Esophagus squamous epithelium (tissue), 5 donors: ENCODE measurements at regions not wholly inside any gene's neighbourhood (a gene's known extent, or its start where the extent isn't known, plus 50 kb on each side); places are given as distances from the start of the nearest gene placed in this dataset.
A peak's percentile ranks its signal among the peaks of the same experiment; 100 is the strongest.

ENCODE experiments used
- DNase-seq: peaks from one replicate; lab custom pipeline; 2025; lab: John Stamatoyannopoulos, UW
- H3K27ac ChIP-seq, 4 donors: fragments of 200-600 bp; sonication (generic); one replicate each; pipeline ENCODE4 v1.5.1; 2016 to 2019; ENCODE audit warnings: mild to moderate bottlenecking in 1 of 4
- H3K27me3 ChIP-seq, 4 donors: fragments of 200-600 bp; sonication (generic); 1 replicate in 3 of 4; 2 replicates in 1 of 4; pipeline versions ENCODE4 v1.5.1 to v1.6.0; 2017 to 2021; ENCODE audit warnings: antibody characterized with exemption in 1 of 4
- H3K36me3 ChIP-seq, 3 donors: fragments of 200-600 bp; sonication (generic); one replicate each; pipeline ENCODE4 v1.5.1; 2016 to 2019
- H3K4me1 ChIP-seq, 3 donors: fragments of 200-600 bp; sonication (generic); one replicate each; pipeline ENCODE4 v1.5.1; 2017 to 2019
- H3K4me3 ChIP-seq, 4 donors: fragments of 200-600 bp; sonication (generic); 1 replicate in 3 of 4; 2 replicates in 1 of 4; pipeline ENCODE4 v1.5.1; 2016 to 2019; ENCODE audit warnings: mild to moderate bottlenecking in 2 of 4, moderate library complexity in 1 of 4
- H3K9me3 ChIP-seq, 3 donors: fragments of 200-600 bp; sonication (generic); one replicate each; pipeline ENCODE4 v1.5.1; 2016 to 2019
- CTCF ChIP-seq, 6 experiments: fragments of 450-650 bp in 4 of 6; fragments of 200-600 bp in 2 of 6; sonication (generic) in 2 of 6; IDR thresholded peaks; one replicate each; pipeline ENCODE4 v1.5.1; 2016 to 2019; ENCODE audit warnings: antibody characterized with exemption in 6 of 6, mild to moderate bottlenecking in 4 of 6, moderate library complexity in 4 of 6
- POLR2A ChIP-seq, 4 donors: fragments of 450-650 bp; IDR thresholded peaks; one replicate each; pipeline ENCODE4 v1.6.1; 2017; ENCODE audit warnings: antibody characterized with exemption in 4 of 4, mild to moderate bottlenecking in 4 of 4, moderate library complexity in 3 of 4
- WGBS, 2 donors: methylation state at CpG; one replicate each; pipeline ENCODE4 v1.1.5; 2018; 5-methylcytosine and 5-hydroxymethylcytosine counted together
- intact Hi-C: fragments of 100-400 bp; cut with DNase I; formaldehyde crosslinking; loops from one replicate; pipeline ENCODE4 v1.15.0; 2022
- donor health status: DM: yes; HTN: yes; CAD: no.

DNA sequence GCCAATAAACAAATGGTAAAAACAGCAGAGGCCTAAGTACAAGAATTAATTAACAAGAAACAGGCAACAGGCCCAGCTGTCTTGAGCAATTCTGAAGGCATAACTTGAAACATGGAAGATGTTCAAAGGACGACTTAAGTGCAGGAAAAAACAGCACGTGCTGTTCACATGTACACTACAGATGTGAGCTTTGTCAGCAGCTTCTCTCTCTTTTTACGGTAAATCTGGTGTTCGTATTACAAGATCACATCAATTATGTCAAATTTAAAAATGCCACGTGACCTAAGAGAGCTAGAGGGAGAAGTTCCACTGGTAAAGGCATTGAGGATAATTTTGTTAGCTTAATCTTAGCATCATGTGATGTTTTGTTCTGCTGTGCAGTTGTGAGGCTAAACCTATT lies 281.1 kb downstream of the PSAT1 start:
- no peak overlapping the region for H3K4me3 ChIP-seq
- no peak for DNase-seq
- no peaks in the 10 kb centered on the region for H3K36me3 ChIP-seq
- H3K27ac ChIP-seq: peak overlapping the region in 1 of 4 donors; percentile 15
- TF ChIP-seq CTCF (IDR thresholded peaks at IDR 0.05): no peak
- no peak for TF ChIP-seq POLR2A (IDR thresholded peaks at IDR 0.05)
- no peaks in the 10 kb centered on the region for H3K9me3 ChIP-seq
- H3K4me1 ChIP-seq: peaks cover 0 to 34% (median 0%) of the 10 kb centered on the region in 3 donors
- intact Hi-C loops: no loop called here
- WGBS, 2 donors: 74 to 79% methylated on average over 5 of the region's 5 CpGs
- no peaks in the 10 kb centered on the region for H3K27me3 ChIP-seq

GRCh38 chr9:78582821-78583220 lies 285.9 kb downstream of the PSAT1 start:
- H3K4me3 ChIP-seq: no peak overlapping the region
- H3K27me3 ChIP-seq: no peaks in the 10 kb centered on the region
- TF ChIP-seq CTCF (IDR thresholded peaks at IDR 0.05): no peak
- no peak for TF ChIP-seq POLR2A (IDR thresholded peaks at IDR 0.05)
- H3K36me3 ChIP-seq: no peaks in the 10 kb centered on the region
- H3K4me1 ChIP-seq: peaks cover 0 to 7% (median 0%) of the 10 kb centered on the region in 3 donors
- DNase-seq: no peak
- intact Hi-C loops: no loop called here
- H3K9me3 ChIP-seq: no peaks in the 10 kb centered on the region
- WGBS, 2 donors: 67 to 81% methylated on average over 5 of the region's 5 CpGs
- H3K27ac ChIP-seq: no peak overlapping the region

GRCh38 chr9:78584589-78584988 lies 287.7 kb downstream of the PSAT1 start:
- Histone ChIP-seq H3K9me3 (no peaks in the 10 kb centered on the region), H3K27ac (no peak overlapping the region), H3K36me3 (no peaks in the 10 kb centered on the region), H3K27me3 (no peaks in the 10 kb centered on the region), H3K4me1 (no peaks in the 10 kb centered on the region), H3K4me3 (no peak overlapping the region)
- WGBS, 2 donors: 71 to 93% methylated on average over 1 of the region's 1 CpG
- no peak for DNase-seq
- TF ChIP-seq POLR2A (IDR thresholded peaks at IDR 0.05) (no peak), CTCF (IDR thresholded peaks at IDR 0.05) (no peak)
- intact Hi-C loops: no loop called here

DNA sequence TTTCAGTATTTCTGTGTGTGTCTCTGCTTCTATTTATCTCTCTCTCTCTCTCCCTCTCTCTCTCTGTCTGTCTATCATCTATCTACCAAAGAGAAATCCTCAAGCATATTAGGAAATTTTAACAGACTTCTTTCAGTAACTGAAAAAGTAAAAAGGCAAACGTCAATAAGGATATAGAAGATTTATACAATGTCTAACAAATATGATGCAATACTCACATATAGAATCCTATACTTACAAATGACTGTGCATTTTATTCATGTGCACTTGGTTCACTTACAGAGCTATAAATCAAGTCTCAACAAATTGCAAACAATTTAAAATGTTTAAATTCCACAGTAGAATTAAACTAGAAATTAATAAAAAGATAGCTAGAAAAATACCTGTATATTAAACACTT lies 289.0 kb downstream of the PSAT1 start:
- no peak overlapping the region for H3K4me3 ChIP-seq
- H3K4me1 ChIP-seq: no peaks in the 10 kb centered on the region
- intact Hi-C loops: no loop called here
- H3K36me3 ChIP-seq: no peaks in the 10 kb centered on the region
- H3K27me3 ChIP-seq: no peaks in the 10 kb centered on the region
- DNase-seq: no peak
- WGBS, 2 donors: 29 to 68% methylated on average over 1 of the region's 1 CpG
- H3K9me3 ChIP-seq: no peaks in the 10 kb centered on the region
- H3K27ac ChIP-seq: no peak overlapping the region
- no peak for TF ChIP-seq POLR2A (IDR thresholded peaks at IDR 0.05)
- TF ChIP-seq CTCF (IDR thresholded peaks at IDR 0.05): no peak

- no peak for TF ChIP-seq CTCF (IDR thresholded peaks at IDR 0.05)
- no peak for TF ChIP-seq POLR2A (IDR thresholded peaks at IDR 0.05)
- no peak overlapping the region for H3K27ac ChIP-seq
- H3K36me3 ChIP-seq: no peaks in the 10 kb centered on the region
- H3K9me3 ChIP-seq: no peaks in the 10 kb centered on the region
- H3K4me3 ChIP-seq: no peak overlapping the region
- DNase-seq: no peak
- H3K4me1 ChIP-seq: no peaks in the 10 kb centered on the region
- intact Hi-C loops: no loop called here
- WGBS, 2 donors: 29 to 38% methylated on average over 1 of the region's 1 CpG
- H3K27me3 ChIP-seq: peaks cover 0 to 3% (median 0%) of the 10 kb centered on the region in 4 donors
These were observed 293.1 kb downstream of the PSAT1 start for GRCh38 chr9:78590068-78590467.
